IMR-90 (cell line): ENCODE measurements at regions not wholly inside any gene's neighbourhood (a gene's known extent, or its start where the extent isn't known, plus 50 kb on each side); places are given as distances from the start of the nearest gene placed in this dataset.

Source experiments
- ATAC-seq: fragments of 200-7000 bp; cut with Tn5 transposase; 2 replicates; pipeline ENCODE4 v1.9.1; 2020; ENCODE audit warnings: low read depth, mild to moderate bottlenecking, moderate library complexity
- BruUV-seq: library from RNA; stranded (reverse); fragments of 400-500 nt; replicated peaks from 2 replicates; lab custom pipeline; 2021; lab: Mats Ljungman, UMichigan
- CTCF ChIA-PET: fragments of 300-600 bp; formaldehyde crosslinking; extraction: SDS; loops from one replicate; lab custom pipeline; 2021; ENCODE audit warnings: antibody characterized with exemption; lab: Yijun Ruan, JAX
- POLR2A ChIA-PET: fragments of 300-600 bp; sonication (Branson Sonifier 250); formaldehyde crosslinking; loops from one replicate; lab custom pipeline; 2022; ENCODE audit warnings: antibody characterized with exemption; ENCODE audit not compliant: unreplicated experiment; lab: Charles Lee
- DNase-seq: peaks from one replicate; pipeline ENCODE4 v3.0.0; 2013
- H2AFZ ChIP-seq: replicated peaks from 2 replicates; pipeline ENCODE3; 2013; ENCODE audit warnings: low read length, mild to moderate bottlenecking; ENCODE audit not compliant: poor library complexity
- H2AK5ac ChIP-seq: 2 replicates; pipeline ENCODE4 v1.6.1; 2013; ENCODE audit warnings: low read depth, low read length, inconsistent platforms
- H2AK9ac ChIP-seq: replicated peaks from 2 replicates; pipeline ENCODE3; 2013; ENCODE audit warnings: mild to moderate bottlenecking, low read depth, low read length, moderate library complexity; ENCODE audit not compliant: poor library complexity
- H2BK120ac ChIP-seq: 2 replicates; pipeline ENCODE4 v1.6.1; 2013; ENCODE audit warnings: low read depth, low read length, inconsistent platforms
- H2BK15ac ChIP-seq: 3 replicates; pipeline ENCODE4 v1.6.1; 2013; ENCODE audit warnings: low read depth, low read length, inconsistent platforms
- H2BK20ac ChIP-seq: 2 replicates; pipeline ENCODE4 v1.6.1; 2013; ENCODE audit warnings: low read depth, mild to moderate bottlenecking, inconsistent platforms, low read length, moderate library complexity
- H2BK5ac ChIP-seq: 2 replicates; pipeline ENCODE4 v1.6.1; 2013; ENCODE audit warnings: mild to moderate bottlenecking, low read depth, low read length, inconsistent platforms; ENCODE audit not compliant: poor library complexity, severe bottlenecking
- H3K14ac ChIP-seq: replicated peaks from 2 replicates; pipeline ENCODE4 v1.6.1; 2013; ENCODE audit warnings: low read depth, low read length, inconsistent platforms
- H3K18ac ChIP-seq: 2 replicates; pipeline ENCODE4 v1.6.1; 2013; ENCODE audit warnings: low read depth, low read length, control low read depth
- H3K23ac ChIP-seq: 2 replicates; pipeline ENCODE4 v1.6.1; 2013; ENCODE audit warnings: low read depth, low read length, inconsistent platforms
- H3K27ac ChIP-seq: 2 replicates; pipeline ENCODE4 v1.5.1; 2013; ENCODE audit warnings: mild to moderate bottlenecking, control low read depth, low read length; ENCODE audit not compliant: insufficient read depth
- H3K27me3 ChIP-seq: 2 replicates; pipeline ENCODE4 v1.6.1; 2013; ENCODE audit warnings: low read length; ENCODE audit not compliant: control insufficient read depth, insufficient read depth
- H3K36me3 ChIP-seq: 2 replicates; pipeline ENCODE4 v1.6.1; 2013; ENCODE audit warnings: low read length, mixed read lengths; ENCODE audit not compliant: control insufficient read depth, insufficient read depth
- H3K4ac ChIP-seq: 2 replicates; pipeline ENCODE4 v1.6.1; 2013; ENCODE audit warnings: low read depth, low read length, inconsistent platforms
- H3K4me1 ChIP-seq: 2 replicates; pipeline ENCODE4 v1.6.1; 2013; ENCODE audit warnings: low read length, mixed read lengths; ENCODE audit not compliant: control insufficient read depth, insufficient read depth
- H3K4me2 ChIP-seq: 2 replicates; pipeline ENCODE4 v1.6.1; 2013; ENCODE audit warnings: low read depth, mild to moderate bottlenecking, control low read depth, low read length, moderate library complexity
- H3K4me3 ChIP-seq: 2 replicates; pipeline ENCODE4 v1.5.1; 2013; ENCODE audit warnings: low read depth, mild to moderate bottlenecking, control low read depth, low read length, moderate library complexity; ENCODE audit not compliant: insufficient read depth
- H3K56ac ChIP-seq: 2 replicates; pipeline ENCODE4 v1.6.1; 2013; ENCODE audit warnings: low read length, inconsistent platforms; ENCODE audit not compliant: insufficient read depth; ENCODE audit errors: extremely low read depth
- H3K79me1 ChIP-seq, 2 experiments: 2 replicates each; pipeline ENCODE4 v1.6.1; 2013; ENCODE audit warnings: low read length in 2 of 2, inconsistent platforms in 1 of 2, low read depth in 1 of 2
- H3K9ac ChIP-seq: 2 replicates; pipeline ENCODE4 v1.6.1; 2013; ENCODE audit warnings: low read depth, low read length, control low read depth
- H3K9me1 ChIP-seq: 2 replicates; pipeline ENCODE4 v1.6.1; 2013; ENCODE audit warnings: low read length, inconsistent platforms; ENCODE audit not compliant: insufficient read depth
- H3K9me3 ChIP-seq: 2 replicates; pipeline ENCODE4 v1.6.1; 2013; ENCODE audit warnings: low read length; ENCODE audit not compliant: control insufficient read depth, insufficient read depth
- H4K20me1 ChIP-seq: 2 replicates; pipeline ENCODE4 v1.6.1; 2013; ENCODE audit warnings: low read length, inconsistent platforms; ENCODE audit not compliant: insufficient read depth
- H4K5ac ChIP-seq: 2 replicates; pipeline ENCODE4 v1.6.1; 2013; ENCODE audit warnings: mild to moderate bottlenecking, low read depth, low read length, control low read depth
- H4K8ac ChIP-seq, 2 experiments: 2 replicates each; pipeline ENCODE4 v1.6.1; 2013; ENCODE audit warnings: low read depth in 2 of 2, low read length in 2 of 2, control low read depth in 1 of 2, inconsistent platforms in 1 of 2
- H4K91ac ChIP-seq: 2 replicates; pipeline ENCODE4 v1.6.1; 2013; ENCODE audit warnings: low read depth, low read length, inconsistent platforms; ENCODE audit not compliant: insufficient read depth
- FOS ChIP-seq: fragments of 150-350 bp; IDR thresholded peaks from 2 replicates; pipeline ENCODE4 v1.6.1; 2016; ENCODE audit warnings: low read depth, low read length
- MAFK ChIP-seq: IDR thresholded peaks from 2 replicates; pipeline ENCODE4 v1.6.1; 2012; ENCODE audit warnings: low read depth, low read length, improper control_type of control experiment
- MAZ ChIP-seq: IDR thresholded peaks from 2 replicates; pipeline ENCODE4 v1.6.1; 2012; ENCODE audit warnings: low read depth, mild to moderate bottlenecking, low read length, improper control_type of control experiment, moderate library complexity, borderline replicate concordance
- RAD21 ChIP-seq: IDR thresholded peaks from 2 replicates; pipeline ENCODE4 v1.6.1; 2012; ENCODE audit warnings: low read length, improper control_type of control experiment
- RCOR1 ChIP-seq: IDR thresholded peaks from 2 replicates; pipeline ENCODE4 v1.6.1; 2012; ENCODE audit warnings: mild to moderate bottlenecking, low read length, improper control_type of control experiment; ENCODE audit not compliant: insufficient replicate concordance
- WGBS, 2 experiments: methylation state at CpG; one replicate each; pipeline versions ENCODE4 v1.1.5 to v1.1.7; 2013; ENCODE audit warnings: missing lambda C conversion rate in 2 of 2; ENCODE audit not compliant: insufficient read length in 1 of 2; ENCODE audit errors: extremely low coverage in 2 of 2; 5-methylcytosine and 5-hydroxymethylcytosine counted together
- dilution Hi-C: fragments of 300-500 bp; cut with HindIII; formaldehyde crosslinking; loops from one replicate; pipeline ENCODE4 v1.14.3; 2018; ENCODE audit warnings: low sequenced_read_pairs; ENCODE audit not compliant: unreplicated experiment
- in situ Hi-C: fragments of 300-500 bp; cut with MboI; formaldehyde crosslinking; loops from 3 replicates; pipeline ENCODE4 v1.14.3; 2019; ENCODE audit warnings: low sequenced_read_pairs, inconsistent platforms, mixed read lengths
- intact Hi-C: fragments of 100-400 bp; cut with micrococcal nuclease; formaldehyde crosslinking; loops from 2 replicates; pipeline ENCODE4 v1.10.0; 2022
- TF ChIP-seq, protein P1 (sequence below): fragments of 150-350 bp; IDR thresholded peaks from 2 replicates; pipeline ENCODE4 v1.6.1; 2016; ENCODE audit warnings: low read depth, mild to moderate bottlenecking, low read length, moderate library complexity, borderline replicate concordance
- TF ChIP-seq, protein P2 (sequence below): fragments of 150-350 bp; IDR thresholded peaks from 2 replicates; pipeline ENCODE4 v1.6.1; 2017; ENCODE audit warnings: mild to moderate bottlenecking, antibody characterized with exemption, low read length, low read depth

DNA sequence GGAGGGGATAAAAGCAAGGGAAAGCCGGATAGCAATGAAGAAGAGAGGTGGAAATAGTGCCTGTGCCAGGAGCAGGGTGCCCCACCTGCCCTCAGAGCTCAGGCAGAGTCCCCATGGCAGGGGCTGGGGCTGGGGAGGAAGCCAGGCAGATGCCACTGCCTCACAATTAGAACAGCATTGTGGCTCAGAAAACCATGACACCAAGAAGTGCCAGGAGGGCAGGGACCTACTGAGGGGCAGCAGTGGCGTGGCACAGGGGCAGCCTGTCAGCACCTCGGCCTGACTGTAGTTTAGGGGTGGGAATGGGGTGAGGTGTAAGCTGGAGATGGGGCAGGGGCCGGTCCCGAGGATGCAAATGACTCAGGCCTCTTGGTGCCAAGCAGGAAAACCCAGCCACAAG lies 532.1 kb upstream of the B3GAT1 start:
- CTCF ChIA-PET: no interaction called here

More for the DNA sequence above, 532.1 kb upstream of the B3GAT1 start:
- Histone ChIP-seq H3K4me1 (peaks cover 3% of the 10 kb centered on the region), H3K4me2 (no peak overlapping the region), H4K91ac (no peak overlapping the region), H3K9me1 (0 out of 2 replicates have a peak, but pooled peaks cover 3% of the 10 kb centered on the region), H2BK120ac (no peak overlapping the region), H3K18ac (no peak overlapping the region), H4K5ac (no peak overlapping the region), H4K20me1 (no peaks in the 10 kb centered on the region), H2BK15ac (no peak overlapping the region), H3K56ac (no peak overlapping the region), H2BK5ac (no peak overlapping the region), H2AFZ (no peak overlapping the region), H4K8ac (no peak overlapping the region), H3K36me3 (no peaks in the 10 kb centered on the region), H3K9me3 (no peaks in the 10 kb centered on the region; the same call in 1 of the 2 replicates), H3K14ac (no peak overlapping the region), H3K9ac (no peak overlapping the region), H2BK20ac (no peak overlapping the region), H3K79me1 (no peaks in the 10 kb centered on the region), H3K4ac (no peak overlapping the region), H2AK9ac (no peak overlapping the region), H3K27ac (no peak overlapping the region), H3K27me3 (no peaks in the 10 kb centered on the region), H2AK5ac (no peak overlapping the region), H3K23ac (no peak overlapping the region), H3K4me3 (no peak overlapping the region)
- dilution Hi-C loops (no loop called here), intact Hi-C loops (no loop called here), in situ Hi-C loops (no loop called here)
- no TSS peak for BruUV-seq
- TF ChIP-seq FOS (no peak), RCOR1 (no peak), MAFK (no peak), RAD21 (no peak), MAZ (no peak)
- TF ChIP-seq, protein P1, sequence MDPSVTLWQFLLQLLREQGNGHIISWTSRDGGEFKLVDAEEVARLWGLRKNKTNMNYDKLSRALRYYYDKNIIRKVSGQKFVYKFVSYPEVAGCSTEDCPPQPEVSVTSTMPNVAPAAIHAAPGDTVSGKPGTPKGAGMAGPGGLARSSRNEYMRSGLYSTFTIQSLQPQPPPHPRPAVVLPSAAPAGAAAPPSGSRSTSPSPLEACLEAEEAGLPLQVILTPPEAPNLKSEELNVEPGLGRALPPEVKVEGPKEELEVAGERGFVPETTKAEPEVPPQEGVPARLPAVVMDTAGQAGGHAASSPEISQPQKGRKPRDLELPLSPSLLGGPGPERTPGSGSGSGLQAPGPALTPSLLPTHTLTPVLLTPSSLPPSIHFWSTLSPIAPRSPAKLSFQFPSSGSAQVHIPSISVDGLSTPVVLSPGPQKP: no peak
- TF ChIP-seq, protein P2, sequence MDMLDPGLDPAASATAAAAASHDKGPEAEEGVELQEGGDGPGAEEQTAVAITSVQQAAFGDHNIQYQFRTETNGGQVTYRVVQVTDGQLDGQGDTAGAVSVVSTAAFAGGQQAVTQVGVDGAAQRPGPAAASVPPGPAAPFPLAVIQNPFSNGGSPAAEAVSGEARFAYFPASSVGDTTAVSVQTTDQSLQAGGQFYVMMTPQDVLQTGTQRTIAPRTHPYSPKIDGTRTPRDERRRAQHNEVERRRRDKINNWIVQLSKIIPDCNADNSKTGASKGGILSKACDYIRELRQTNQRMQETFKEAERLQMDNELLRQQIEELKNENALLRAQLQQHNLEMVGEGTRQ: no peak
- DNase-seq: no peak
- ATAC-seq: no peak
- WGBS, 2 experiments: 67% methylated on average over 1 of the region's 5 CpGs; no CpG with 5 or more reads in 1 of the 2 experiments
- POLR2A ChIA-PET: no interaction called here
